Nephron (organoid): ENCODE measurements at regions not wholly inside any gene's neighbourhood (a gene's known extent, or its start where the extent isn't known, plus 50 kb on each side); places are given as distances from the start of the nearest gene placed in this dataset.

Source experiments
- H3K27ac Mint-ChIP-seq, 3 experiments: 2 replicates each; pipeline ENCODE4 v1.8.0; 2020; ENCODE audit warnings: mixed read lengths in 3 of 3, mild to moderate bottlenecking in 2 of 3, moderate library complexity in 1 of 3
- H3K27me3 Mint-ChIP-seq: 2 replicates; pipeline ENCODE4 v1.8.0; 2021; ENCODE audit warnings: low read depth, mild to moderate bottlenecking, moderate library complexity, mixed read lengths
- H3K36me3 Mint-ChIP-seq: 2 replicates; pipeline ENCODE4 v1.8.0; 2020; ENCODE audit warnings: low read depth, mixed read lengths
- H3K4me1 Mint-ChIP-seq: 2 replicates; pipeline ENCODE4 v1.8.0; 2020; ENCODE audit warnings: mixed read lengths
- H3K4me3 Mint-ChIP-seq, 3 experiments: 2 replicates each; pipeline ENCODE4 v1.8.0; 2020; ENCODE audit warnings: mild to moderate bottlenecking in 3 of 3, mixed read lengths in 3 of 3, moderate library complexity in 2 of 3
- H3K9me3 Mint-ChIP-seq: 2 replicates; pipeline ENCODE4 v1.8.0; 2020; ENCODE audit warnings: mixed read lengths
- CTCF ChIP-seq, 3 experiments: fragments of 200-600 bp; sonication (generic); IDR thresholded peaks; one replicate each; pipeline ENCODE4 v1.5.0; 2021; ENCODE audit warnings: antibody characterized with exemption in 3 of 3; ENCODE audit not compliant: unreplicated experiment in 3 of 3

- H3K4me1 Mint-ChIP-seq: peaks cover 7% of the 10 kb centered on the region
- no peak overlapping the region for H3K4me3 Mint-ChIP-seq
- peaks cover 4% of the 10 kb centered on the region for H3K27me3 Mint-ChIP-seq
- peaks cover 9% of the 10 kb centered on the region for H3K36me3 Mint-ChIP-seq
- H3K9me3 Mint-ChIP-seq: peaks cover 33% of the 10 kb centered on the region
- no peak overlapping the region for H3K27ac Mint-ChIP-seq
- no peak for TF ChIP-seq CTCF (IDR thresholded peaks at IDR 0.05; ENCODE audit: unreplicated experiment in 3 of 3)
Observed at GRCh38 chr7:54847921-54848320, 88.9 kb upstream of the SEC61G start.

GRCh38 chr7:54856856-54857255, 97.8 kb upstream of the SEC61G start:
- H3K4me3 Mint-ChIP-seq: no peak overlapping the region
- peaks cover 3% of the 10 kb centered on the region for H3K27me3 Mint-ChIP-seq
- peak overlapping the region in 2 of 3 experiments; percentile 54 to 70 for H3K27ac Mint-ChIP-seq
- peaks cover 30% of the 10 kb centered on the region for H3K9me3 Mint-ChIP-seq
- no peak for TF ChIP-seq CTCF (IDR thresholded peaks at IDR 0.05; ENCODE audit: unreplicated experiment in 3 of 3)
- peaks cover 6% of the 10 kb centered on the region for H3K4me1 Mint-ChIP-seq
- peaks cover 5% of the 10 kb centered on the region for H3K36me3 Mint-ChIP-seq

- peaks cover 3% of the 10 kb centered on the region for H3K27me3 Mint-ChIP-seq
- H3K27ac Mint-ChIP-seq: no peak overlapping the region
- peaks cover 26% of the 10 kb centered on the region for H3K9me3 Mint-ChIP-seq
- peaks cover 6% of the 10 kb centered on the region for H3K4me1 Mint-ChIP-seq
- peaks cover 5% of the 10 kb centered on the region for H3K36me3 Mint-ChIP-seq
- TF ChIP-seq CTCF (IDR thresholded peaks at IDR 0.05; ENCODE audit: unreplicated experiment in 3 of 3): no peak
- H3K4me3 Mint-ChIP-seq: no peak overlapping the region
Observed at GRCh38 chr7:54857294-54857693, 98.3 kb upstream of the SEC61G start.

GRCh38 chr7:54858008-54858692, 99.1 kb upstream of the SEC61G start:
- peaks cover 6% of the 10 kb centered on the region for H3K4me1 Mint-ChIP-seq
- no peak for TF ChIP-seq CTCF (IDR thresholded peaks at IDR 0.05; ENCODE audit: unreplicated experiment in 3 of 3)
- H3K36me3 Mint-ChIP-seq: no peaks in the 10 kb centered on the region
- peak overlapping the region in 1 of 3 experiments; percentile 28 for H3K27ac Mint-ChIP-seq
- peaks cover 3% of the 10 kb centered on the region for H3K27me3 Mint-ChIP-seq
- H3K9me3 Mint-ChIP-seq: peaks cover 20% of the 10 kb centered on the region
- H3K4me3 Mint-ChIP-seq: no peak overlapping the region

GRCh38 chr7:54859066-54859465, 100.1 kb upstream of the SEC61G start:
- H3K36me3 Mint-ChIP-seq: no peaks in the 10 kb centered on the region
- H3K4me1 Mint-ChIP-seq: peaks cover 12% of the 10 kb centered on the region
- H3K27ac Mint-ChIP-seq: no peak overlapping the region
- peaks cover 3% of the 10 kb centered on the region for H3K27me3 Mint-ChIP-seq
- H3K9me3 Mint-ChIP-seq: peaks cover 12% of the 10 kb centered on the region
- H3K4me3 Mint-ChIP-seq: no peak overlapping the region
- no peak for TF ChIP-seq CTCF (IDR thresholded peaks at IDR 0.05; ENCODE audit: unreplicated experiment in 3 of 3)

- H3K36me3 Mint-ChIP-seq: no peaks in the 10 kb centered on the region
- peaks cover 3% of the 10 kb centered on the region for H3K27me3 Mint-ChIP-seq
- TF ChIP-seq CTCF (IDR thresholded peaks at IDR 0.05; ENCODE audit: unreplicated experiment in 3 of 3): no peak
- no peak overlapping the region for H3K4me3 Mint-ChIP-seq
- no peak overlapping the region for H3K27ac Mint-ChIP-seq
- H3K4me1 Mint-ChIP-seq: peaks cover 16% of the 10 kb centered on the region
- peaks cover 8% of the 10 kb centered on the region for H3K9me3 Mint-ChIP-seq
Observed at GRCh38 chr7:54859545-54859944, 100.5 kb upstream of the SEC61G start.
